Heart left ventricle (tissue), 16 donors: ENCODE measurements at regions not wholly inside any gene's neighbourhood (a gene's known extent, or its start where the extent isn't known, plus 50 kb on each side); places are given as distances from the start of the nearest gene placed in this dataset.

Experiments used
- ATAC-seq, 4 donors: fragments of 200-7000 bp; cut with Tn5 transposase; one replicate each; pipeline ENCODE4 v1.9.1; 2020 to 2022; ENCODE audit warnings: moderate library complexity in 4 of 4, mild to moderate bottlenecking in 3 of 4, moderate number of reproducible peaks in 1 of 4
- DNase-seq, 5 donors: peaks; one replicate each; pipeline ENCODE4 v3.0.0-alpha.2; 2020
- H3K27ac ChIP-seq, 12 donors: fragments of 200-600 bp; sonication (generic) in 4 of 12; one replicate each; pipeline versions ENCODE4 v1.5.0 to v1.8.0; 2016 to 2022; ENCODE audit warnings: mild to moderate bottlenecking in 2 of 12
- H3K27me3 ChIP-seq, 9 donors: fragments of 200-600 bp; sonication (generic) in 2 of 9; one replicate each; pipeline versions ENCODE4 v1.5.1 to v1.8.0; 2016 to 2022; ENCODE audit warnings: mild to moderate bottlenecking in 3 of 9
- H3K36me3 ChIP-seq, 9 donors: fragments of 200-600 bp; sonication (generic) in 2 of 9; one replicate each; pipeline versions ENCODE4 v1.5.0 to v1.8.0; 2018 to 2022; ENCODE audit warnings: mild to moderate bottlenecking in 2 of 9
- H3K4me1 ChIP-seq, 12 donors: fragments of 200-600 bp; sonication (generic) in 4 of 12; one replicate each; pipeline versions ENCODE4 v1.5.0 to v1.8.0; 2016 to 2022; ENCODE audit warnings: mild to moderate bottlenecking in 3 of 12
- H3K4me3 ChIP-seq, 12 donors: fragments of 200-600 bp; sonication (generic) in 4 of 12; one replicate each; pipeline versions ENCODE4 v1.5.0 to v1.8.0; 2017 to 2022; ENCODE audit warnings: mild to moderate bottlenecking in 9 of 12, moderate library complexity in 4 of 12
- H3K9me3 ChIP-seq, 12 donors: fragments of 200-600 bp; sonication (generic) in 4 of 12; one replicate each; pipeline versions ENCODE4 v1.5.0 to v1.8.0; 2016 to 2022; ENCODE audit warnings: mild to moderate bottlenecking in 1 of 12
- CTCF ChIP-seq, 12 donors: fragments of 200-600 bp; sonication (generic) in 4 of 12; IDR thresholded peaks; one replicate each; pipeline versions ENCODE4 v1.5.0 to v1.8.0; 2018 to 2022; ENCODE audit warnings: antibody characterized with exemption in 12 of 12, mild to moderate bottlenecking in 5 of 12
- POLR2A ChIP-seq, 2 donors: fragments of 450-650 bp; IDR thresholded peaks; one replicate each; pipeline ENCODE4 v1.6.1; 2017; ENCODE audit warnings: antibody characterized with exemption in 2 of 2, mild to moderate bottlenecking in 2 of 2, moderate library complexity in 2 of 2
- WGBS, 4 donors: extraction: QIAGEN DNeasy Blood & Tissue Kit in 2 of 4; methylation state at CpG; one replicate each; pipeline versions ENCODE4 v1.1.5 to v1.1.7; 2013 to 2018; 5-methylcytosine and 5-hydroxymethylcytosine counted together
- intact Hi-C, 10 donors: fragments of 100-400 bp; cut with DNase I; formaldehyde crosslinking; loops; one replicate each; pipeline versions ENCODE4 v1.11.1 to v1.14.2; 2022
- donor health status: ischemic (EF 13 %, LVEDD 7.1; RV severe dilation, severe dysfunction).
- donor health status: healthy with polysubstance abuse.
- donor health status: DM: no; HTN: yes; CAD: no.
- donor health status: DM: no; HTN: no; CAD: no.
- donor health status: ischemic (EF 25% LVEDD 6.9; RV normal size, moderate dysfunction).
- donor health status: ischemic (EF 25% LVEDD 5.7; RV mildly dilated, moderate dysfunction).
- donor health status: healthy.
- donor health status: DM: yes; HTN: yes; CAD: no.
- donor health status: ischemic (EF 35%, LVEDD 5.7; RV mildly dilated, moderate dysfunction).
- donor health status: nonischemic (EF 11% LVEDD 7.7; RV severe dilation, severe dysfunction).
- donor health status: DM: yes; HTN: yes; CAD: no.
- donor health status: PGD.
- donor health status: ischemic (EF 29% LVEDD 5.4; RV normal size, mild dysfunction).
- donor health status: nonischemic (EF 23%, LVEDD 6.1; RV moderate dilation, normal function).

- TF ChIP-seq CTCF (IDR thresholded peaks at IDR 0.05) (no peak), POLR2A (IDR thresholded peaks at IDR 0.05) (no peak)
- Histone ChIP-seq H3K27ac (no peak overlapping the region), H3K4me1 (no peaks in the 10 kb centered on the region), H3K36me3 (no peaks in the 10 kb centered on the region), H3K9me3 (no peaks in the 10 kb centered on the region), H3K27me3 (no peaks in the 10 kb centered on the region), H3K4me3 (no peak overlapping the region)
- ATAC-seq (no peak), DNase-seq (no peak)
- WGBS, 4 donors = 89 to 92% (median 91%) methylated on average over 3 of the region's 3 CpGs
- intact Hi-C loops = no loop called here
Measured at GRCh38 chr4:125042041-125042440, 272.7 kb upstream of the FAT4 start.

GRCh38 chr4:125041372-125041930 lies 273.3 kb upstream of the FAT4 start:
- TF ChIP-seq POLR2A (IDR thresholded peaks at IDR 0.05) (no peak), CTCF (IDR thresholded peaks at IDR 0.05) (no peak)

GRCh38 chr4:125039550-125039949 lies 275.2 kb upstream of the FAT4 start:
- Histone ChIP-seq H3K27me3 (no peaks in the 10 kb centered on the region), H3K4me3 (no peak overlapping the region), H3K27ac (no peak overlapping the region), H3K4me1 (no peaks in the 10 kb centered on the region), H3K36me3 (no peaks in the 10 kb centered on the region), H3K9me3 (peaks cover 0 to 6% (median 0%) of the 10 kb centered on the region in 12 donors)
- intact Hi-C loops = no loop called here
- no peak for TF ChIP-seq POLR2A (IDR thresholded peaks at IDR 0.05)
- no peak for TF ChIP-seq CTCF (IDR thresholded peaks at IDR 0.05)
- ATAC-seq = no peak
- WGBS, 4 donors = 67 to 80% (median 77%) methylated on average over 5 of the region's 5 CpGs
- DNase-seq = no peak

More at GRCh38 chr4:125041372-125041930, 273.3 kb upstream of the FAT4 start:
- intact Hi-C loops = no loop called here
- ATAC-seq = no peak
- no peaks in the 10 kb centered on the region for H3K27me3 ChIP-seq
- no peak for DNase-seq
- no peak overlapping the region for H3K4me3 ChIP-seq
- 37 to 40% (median 37%) methylated on average over 3 of the region's 3 CpGs for WGBS, 4 donors
- no peak overlapping the region for H3K27ac ChIP-seq
- H3K4me1 ChIP-seq = no peaks in the 10 kb centered on the region
- no peaks in the 10 kb centered on the region for H3K9me3 ChIP-seq
- H3K36me3 ChIP-seq = no peaks in the 10 kb centered on the region

- Histone ChIP-seq H3K4me3 (no peak overlapping the region), H3K27me3 (no peaks in the 10 kb centered on the region), H3K27ac (no peak overlapping the region), H3K9me3 (peaks cover 0 to 10% (median 0%) of the 10 kb centered on the region in 12 donors), H3K4me1 (no peaks in the 10 kb centered on the region), H3K36me3 (no peaks in the 10 kb centered on the region)
- DNase-seq = no peak
- TF ChIP-seq CTCF (IDR thresholded peaks at IDR 0.05) (no peak), POLR2A (IDR thresholded peaks at IDR 0.05) (no peak)
- intact Hi-C loops = no loop called here
- no peak for ATAC-seq
- 59 to 69% (median 63%) methylated on average over 6 of the region's 6 CpGs for WGBS, 4 donors
Measured at GRCh38 chr4:125022855-125023501, 291.8 kb upstream of the FAT4 start.
